ENCODE measurements at regions not wholly inside any gene's neighbourhood (a gene's known extent, or its start where the extent isn't known, plus 50 kb on each side); places are given as distances from the start of the nearest gene placed in this dataset.

GRCh38 chr3:31354373-31354772 is 178.4 kb upstream of the STT3B start:
- DNase-seq (ENCODE audit: extremely low spot score, insufficient read length, low read depth) = no peak

DNA sequence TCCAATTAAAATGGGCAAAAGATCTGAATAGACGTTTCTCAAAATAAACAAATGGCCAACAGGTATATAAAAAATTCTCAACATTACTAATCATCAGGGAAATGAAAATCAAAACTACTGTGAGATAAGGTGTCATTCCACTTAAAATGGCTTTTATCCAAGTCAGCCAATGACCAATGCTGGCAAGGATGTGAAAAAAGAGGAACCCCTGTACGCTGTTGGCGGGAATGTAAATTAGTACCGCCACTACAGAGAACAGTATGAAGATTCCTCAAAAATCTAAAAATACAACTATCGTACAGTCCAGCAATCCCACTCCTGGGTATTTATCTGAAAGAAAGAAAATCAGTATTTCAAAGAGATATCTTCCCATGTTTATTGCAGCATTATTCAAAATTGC is 176.9 kb upstream of the STT3B start:
- DNase-seq (ENCODE audit: extremely low spot score, insufficient read length, low read depth) (no peak), FAIRE-seq (no peak)

More at GRCh38 chr3:31354373-31354772, 178.4 kb upstream of the STT3B start:
- FAIRE-seq = no peak

DNA sequence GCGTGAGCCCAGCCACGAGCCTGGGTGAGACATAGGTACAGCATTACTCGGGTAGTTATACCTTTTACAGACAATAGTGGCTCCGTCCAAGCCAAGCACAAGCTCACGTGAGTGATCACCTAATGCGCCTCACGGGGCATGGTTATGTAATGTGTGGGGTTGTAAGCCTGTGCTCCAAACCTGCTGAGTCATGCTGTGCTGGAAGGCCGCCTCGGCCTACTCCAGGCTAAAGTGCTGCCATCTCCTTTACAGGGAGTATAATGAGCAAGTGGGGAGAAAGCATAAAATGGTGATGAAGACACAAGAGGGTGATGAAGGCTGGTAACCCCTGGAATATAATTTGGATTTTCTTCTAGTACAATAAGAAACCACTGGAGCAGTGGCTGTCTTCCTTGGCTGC is 175.8 kb upstream of the STT3B start:
- no peak for FAIRE-seq
- no peak for DNase-seq (ENCODE audit: extremely low spot score, insufficient read length, low read depth)

DNA sequence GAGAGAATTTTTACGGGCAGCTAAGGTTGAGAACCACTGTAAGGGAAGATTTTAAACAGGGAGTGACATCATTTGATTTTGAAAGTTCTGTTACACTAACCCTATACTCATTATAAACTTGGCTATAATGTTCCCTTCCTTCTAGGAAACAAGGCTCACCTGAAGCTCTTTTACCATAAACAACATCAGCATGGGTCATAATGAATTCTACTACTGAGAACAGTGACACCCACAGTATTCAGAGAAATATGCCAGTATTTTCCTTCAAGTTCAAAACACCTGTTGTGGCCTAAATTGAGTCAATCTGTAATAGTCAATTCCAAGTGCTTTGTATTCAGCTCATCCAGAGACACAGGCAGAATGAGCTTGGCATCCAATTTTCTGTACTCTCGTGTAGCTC is 175.3 kb upstream of the STT3B start:
- no peak for DNase-seq (ENCODE audit: extremely low spot score, insufficient read length, low read depth)
- FAIRE-seq = no peak

DNA sequence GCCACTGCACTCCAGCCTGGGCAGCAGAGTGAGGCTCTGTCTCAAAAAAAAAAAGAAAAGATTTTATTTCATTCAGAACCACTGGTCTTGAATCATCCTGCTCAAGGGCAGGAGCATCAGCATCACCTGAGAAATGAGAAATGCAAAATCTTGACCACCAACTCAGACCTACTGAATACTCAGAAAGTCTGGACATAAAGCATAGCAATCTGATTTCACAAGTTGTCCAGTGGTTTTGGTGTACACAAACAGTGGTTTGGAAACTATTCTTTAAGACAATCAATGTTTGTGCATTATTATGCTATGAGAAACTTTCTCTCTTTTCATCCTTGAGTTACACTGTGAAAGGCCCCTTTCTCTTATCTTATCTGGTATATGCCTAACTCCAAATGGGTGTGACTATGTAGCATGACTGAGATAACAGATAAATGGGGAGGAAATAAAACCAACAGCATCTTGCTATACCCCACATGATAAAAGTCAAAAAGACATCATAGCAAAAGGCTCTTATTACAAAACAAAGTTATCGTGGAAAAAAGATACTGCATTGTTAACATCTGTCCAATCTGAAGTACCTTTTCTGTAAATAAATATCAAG is 174.2 kb upstream of the STT3B start:
- no peak for FAIRE-seq

GRCh38 chr3:31361371-31362273 is 171.1 kb upstream of the STT3B start:
- FAIRE-seq = no peak
- no peak for DNase-seq (ENCODE audit: extremely low spot score, insufficient read length, low read depth)

More for the DNA sequence above, 174.2 kb upstream of the STT3B start:
- DNase-seq (ENCODE audit: extremely low spot score, insufficient read length, low read depth) = no peak

GRCh38 chr3:31364188-31364587 is 168.5 kb upstream of the STT3B start:
- DNase-seq (ENCODE audit: extremely low spot score, insufficient read length, low read depth) (no peak), FAIRE-seq (no peak)

DNA sequence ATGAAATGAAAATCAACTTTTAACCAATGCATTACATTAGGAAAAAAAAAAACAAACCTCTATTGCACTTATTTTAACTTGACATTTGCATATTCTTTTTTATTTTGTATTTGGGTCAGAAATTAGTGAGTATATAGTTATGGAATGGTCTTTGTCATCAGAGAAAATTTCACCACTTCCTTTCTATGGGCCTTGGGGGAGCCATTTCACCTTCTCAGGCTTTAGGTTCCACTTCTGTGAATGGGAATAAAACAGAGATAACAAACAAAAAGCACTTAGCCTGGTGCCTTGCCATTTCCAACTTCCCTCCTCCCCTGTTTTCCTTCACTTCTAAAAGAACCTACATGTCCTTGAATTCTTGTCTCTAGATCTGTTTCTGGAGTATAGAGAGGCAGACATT is 168.0 kb upstream of the STT3B start:
- DNase-seq (ENCODE audit: extremely low spot score, insufficient read length, low read depth) = no peak
- no peak for FAIRE-seq

DNA sequence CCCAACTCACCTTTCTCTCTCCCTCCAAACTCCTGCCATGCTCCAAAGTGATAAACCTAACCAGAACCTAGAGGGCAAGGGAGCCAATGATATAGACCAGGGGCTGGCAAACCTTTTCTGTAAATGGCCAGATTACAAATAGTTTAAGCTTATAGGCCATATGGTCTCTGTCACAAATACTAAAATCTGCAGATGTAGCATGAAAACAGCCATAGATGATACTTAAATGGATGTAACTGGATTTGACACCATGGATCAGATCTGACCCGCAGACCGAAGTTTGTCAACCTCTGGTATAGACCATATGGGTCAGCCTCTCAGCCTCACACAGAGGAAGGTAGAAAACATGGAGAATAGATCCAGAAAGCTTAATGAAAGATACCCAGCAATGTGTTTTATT is 165.2 kb upstream of the STT3B start:
- FAIRE-seq (no peak), DNase-seq (ENCODE audit: extremely low spot score, insufficient read length, low read depth) (no peak)

DNA sequence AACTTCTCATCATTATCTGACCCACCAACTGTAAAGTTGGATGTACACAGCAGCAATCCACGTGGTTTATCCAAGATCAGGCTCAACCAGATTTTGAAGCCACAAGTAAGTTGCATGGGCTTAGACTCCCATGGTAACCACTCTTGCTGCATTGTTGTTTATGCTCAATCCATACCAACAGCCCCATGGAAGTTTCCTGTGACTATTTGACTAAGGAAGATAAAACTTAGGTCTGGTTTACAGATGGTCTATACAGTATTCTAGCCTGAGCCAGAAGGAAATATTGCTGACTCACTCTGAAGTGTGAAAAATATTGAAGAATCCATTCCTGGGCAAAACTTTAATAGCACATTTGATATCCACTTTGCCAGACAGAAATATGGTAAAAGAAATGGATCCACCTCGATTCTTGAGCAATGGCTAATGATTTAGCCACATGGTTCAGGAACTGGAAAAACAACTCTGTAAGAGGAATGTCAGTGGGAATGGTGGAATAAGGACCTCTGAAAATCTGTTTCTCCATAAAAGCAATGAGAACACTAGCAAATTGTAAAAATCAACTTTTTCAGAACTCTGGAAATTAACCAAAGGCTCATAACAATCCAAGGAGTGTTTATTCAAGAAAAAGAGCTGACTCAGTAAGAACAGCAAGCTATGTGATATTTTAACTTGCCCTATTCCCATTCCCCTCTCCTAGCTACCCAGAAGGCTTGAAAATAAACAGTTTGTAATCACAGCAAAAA is 162.9 kb upstream of the STT3B start:
- FAIRE-seq = no peak

DNA sequence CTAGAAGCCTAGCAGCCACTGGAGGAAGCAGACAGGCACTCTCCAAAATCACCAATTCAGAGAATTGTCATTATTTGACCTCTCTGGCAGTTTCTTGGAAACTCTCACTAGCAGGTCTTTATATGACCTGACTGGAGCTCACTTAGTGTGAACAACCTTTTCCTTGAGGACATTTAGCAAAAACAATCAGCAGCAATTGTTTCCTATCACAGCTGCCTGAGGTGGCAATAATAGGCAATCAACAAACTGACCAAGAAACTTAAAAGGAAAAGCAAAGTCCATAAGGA is 162.4 kb upstream of the STT3B start:
- no peak for DNase-seq (ENCODE audit: extremely low spot score, insufficient read length, low read depth)
- no peak for FAIRE-seq

More for the DNA sequence above, 162.9 kb upstream of the STT3B start:
- DNase-seq (ENCODE audit: extremely low spot score, insufficient read length, low read depth) = no peak

DNA sequence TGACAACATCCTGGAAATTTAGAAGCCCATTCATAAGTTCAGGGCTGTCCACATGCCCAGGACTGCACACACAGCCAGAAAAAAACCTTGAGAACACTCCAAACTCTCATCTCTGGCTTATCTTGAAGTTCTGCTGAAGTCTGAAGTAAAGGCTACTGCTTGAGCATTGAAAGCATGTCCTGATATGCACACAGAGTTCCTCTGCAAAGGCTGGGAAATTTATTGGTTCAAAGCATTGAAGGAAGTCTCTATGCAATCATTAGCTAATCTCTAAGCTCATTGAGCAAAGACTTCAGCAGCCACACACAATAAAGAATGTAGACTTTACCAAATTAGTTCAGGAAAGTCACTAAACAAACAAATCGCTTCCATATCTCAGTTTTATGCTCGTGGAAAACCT is 162.0 kb upstream of the STT3B start:
- no peak for DNase-seq (ENCODE audit: extremely low spot score, insufficient read length, low read depth)
- FAIRE-seq = no peak

DNA sequence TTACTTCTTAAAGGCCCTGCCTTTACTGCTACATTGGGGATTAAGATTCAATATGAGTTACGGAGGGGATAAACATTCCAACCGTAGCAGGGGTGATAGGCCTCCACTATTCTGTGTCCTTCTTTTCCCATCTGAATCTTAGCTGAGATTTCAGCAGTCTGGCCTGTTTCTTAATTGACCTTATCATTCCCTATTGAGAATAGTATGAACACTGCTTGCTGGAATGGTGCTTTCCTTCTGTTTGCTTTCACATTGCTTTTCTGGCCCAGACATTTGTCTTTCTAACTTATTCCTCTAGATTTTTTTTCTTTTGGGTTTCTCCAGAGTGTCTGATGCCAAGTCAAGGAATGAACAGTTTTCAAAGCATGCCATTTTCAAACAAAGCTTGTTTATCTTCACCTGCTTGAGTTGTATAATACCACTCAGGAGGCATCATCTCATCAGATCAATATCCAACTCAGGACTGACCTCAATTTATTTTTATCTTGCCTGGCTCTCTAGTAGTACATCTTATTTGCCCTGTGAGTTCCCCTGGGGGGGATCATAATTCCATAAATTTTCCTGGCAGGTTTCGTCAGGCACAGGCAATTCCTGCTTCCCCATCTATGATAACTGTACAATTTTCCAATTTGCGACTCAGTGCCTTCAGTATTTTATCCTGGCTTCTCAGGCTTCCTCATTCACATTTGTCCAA is 161.1 kb upstream of the STT3B start:
- FAIRE-seq (no peak), DNase-seq (ENCODE audit: extremely low spot score, insufficient read length, low read depth) (no peak)

DNA sequence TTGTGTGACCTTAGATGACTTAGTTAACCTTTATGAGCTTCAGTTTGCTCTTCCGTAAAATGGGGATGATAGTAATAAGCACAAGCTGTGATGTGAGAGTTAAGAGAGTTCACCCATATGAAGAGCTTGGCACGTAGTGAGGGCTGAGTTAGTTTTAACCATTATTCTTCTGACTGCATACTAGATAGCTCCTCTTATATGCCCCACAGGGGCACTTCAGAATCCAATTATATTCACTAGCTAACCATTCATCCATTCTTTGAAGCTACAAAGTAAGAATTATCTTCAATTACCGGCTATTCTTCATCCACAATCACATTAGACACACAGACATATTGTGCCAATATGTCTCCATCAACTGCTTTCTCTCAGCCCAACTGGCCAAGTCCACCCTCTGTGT is 159.0 kb upstream of the STT3B start:
- DNase-seq (ENCODE audit: extremely low spot score, insufficient read length, low read depth) (no peak), FAIRE-seq (no peak)

DNA sequence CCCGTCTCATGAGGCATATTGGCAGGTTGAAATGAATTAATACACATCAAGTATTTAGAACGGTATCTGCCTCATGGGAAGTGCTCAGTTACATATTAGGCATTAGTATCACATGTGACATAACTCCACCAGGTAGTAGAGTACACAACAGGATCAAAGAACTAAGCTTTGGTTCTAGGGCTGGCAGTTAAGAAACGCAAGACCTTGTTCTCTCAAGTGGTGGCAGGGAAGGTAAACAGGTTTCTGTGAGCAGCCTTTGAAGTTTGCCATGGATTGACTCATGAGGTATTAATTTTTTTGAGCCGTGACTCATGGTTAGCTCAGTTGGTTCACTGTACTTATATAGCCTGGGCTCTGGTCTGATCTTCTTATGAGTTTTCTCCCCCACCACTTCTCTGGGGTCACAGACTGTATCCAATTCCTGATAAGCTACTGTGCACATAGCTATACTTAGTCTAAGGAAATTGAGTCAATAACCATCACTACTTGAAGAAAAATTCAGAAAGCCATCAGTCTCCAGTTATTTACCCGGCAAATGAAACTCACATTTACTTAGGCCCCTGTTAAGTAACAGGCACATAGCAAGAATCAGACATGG is 155.6 kb upstream of the STT3B start:
- DNase-seq (ENCODE audit: extremely low spot score, insufficient read length, low read depth) (no peak), FAIRE-seq (no peak)

- no peak for DNase-seq (ENCODE audit: extremely low spot score, insufficient read length, low read depth)
- no peak for FAIRE-seq
Measured at GRCh38 chr3:31378231-31378630, 154.5 kb upstream of the STT3B start.

DNA sequence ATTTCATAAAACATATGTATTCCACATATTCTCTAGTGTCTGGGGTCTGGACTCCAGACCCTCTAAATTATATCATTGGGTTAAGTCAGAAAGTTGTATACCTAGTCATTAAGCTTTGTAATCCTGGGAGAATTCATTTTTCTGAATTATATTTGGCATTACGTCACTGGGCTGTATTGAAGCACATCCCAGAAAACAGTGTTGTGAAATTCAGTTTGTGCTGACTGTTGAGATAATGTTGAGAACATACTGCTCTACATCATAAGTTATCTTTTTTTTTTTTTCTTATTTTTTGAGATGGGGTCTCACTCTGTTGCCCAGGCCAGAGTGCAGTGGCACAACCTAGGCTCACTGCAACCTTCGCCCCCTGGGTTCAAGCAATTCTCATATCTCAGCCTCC is 153.1 kb upstream of the STT3B start:
- DNase-seq (ENCODE audit: extremely low spot score, insufficient read length, low read depth) (no peak), FAIRE-seq (no peak)

GRCh38 chr3:31382856-31383255 is 149.9 kb upstream of the STT3B start:
- DNase-seq (ENCODE audit: extremely low spot score, insufficient read length, low read depth) (no peak), FAIRE-seq (no peak)

GRCh38 chr3:31384117-31384516 is 148.6 kb upstream of the STT3B start:
- DNase-seq (ENCODE audit: extremely low spot score, insufficient read length, low read depth) (no peak), FAIRE-seq (no peak)

DNA sequence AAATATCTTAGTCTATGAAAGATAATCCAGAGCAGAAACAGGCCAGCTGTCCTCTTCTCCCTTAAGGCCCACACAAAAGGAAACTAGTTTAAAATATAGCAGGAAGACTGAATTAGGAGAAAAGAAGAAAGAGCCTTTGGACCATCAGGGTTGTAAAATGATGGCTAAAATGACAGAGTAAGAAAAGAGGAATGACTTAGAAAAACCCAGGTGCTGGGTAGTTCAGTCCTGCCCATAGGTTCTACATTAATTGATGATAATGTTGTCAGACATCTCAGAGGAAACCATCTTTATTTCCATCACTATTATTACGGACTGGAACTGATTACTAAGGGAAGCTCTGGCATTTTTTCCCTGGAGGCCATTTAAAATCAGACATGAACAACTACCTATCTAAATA is 142.8 kb upstream of the STT3B start:
- no peak for DNase-seq (ENCODE audit: extremely low spot score, insufficient read length, low read depth)
- no peak for FAIRE-seq
